Skeletal muscle satellite cell (primary cell): ENCODE measurements at regions not wholly inside any gene's neighbourhood (a gene's known extent, or its start where the extent isn't known, plus 50 kb on each side); places are given as distances from the start of the nearest gene placed in this dataset.

Experiments
- H3K27me3 ChIP-seq: 2 replicates; pipeline ENCODE4 v1.7.0; 2013; ENCODE audit warnings: low read length; ENCODE audit not compliant: control insufficient read depth, insufficient read depth
- H3K36me3 ChIP-seq: 2 replicates; pipeline ENCODE4 v1.7.0; 2013; ENCODE audit warnings: mild to moderate bottlenecking, control low read depth, low read length; ENCODE audit not compliant: insufficient read depth
- H3K4me1 ChIP-seq: 2 replicates; pipeline ENCODE4 v1.7.0; 2013; ENCODE audit warnings: low read length; ENCODE audit not compliant: control insufficient read depth, insufficient read depth
- H3K4me2 ChIP-seq: 2 replicates; pipeline ENCODE4 v1.7.0; 2013; ENCODE audit warnings: mild to moderate bottlenecking, low read length
- H3K4me3 ChIP-seq: 2 replicates; pipeline ENCODE4 v1.7.0; 2013; ENCODE audit warnings: low read length
- H3K9ac ChIP-seq: 2 replicates; pipeline ENCODE4 v1.7.0; 2013; ENCODE audit warnings: mild to moderate bottlenecking, low read depth, low read length, moderate library complexity
- H3K9me3 ChIP-seq: replicated peaks from 2 replicates; pipeline ENCODE4 v1.7.0; 2013; ENCODE audit warnings: mild to moderate bottlenecking, control low read depth, low read length

GRCh38 chr12:39040275-39040674 is 134.9 kb upstream of the CPNE8 start:
- Histone ChIP-seq H3K36me3 (no peaks in the 10 kb centered on the region), H3K4me1 (no peaks in the 10 kb centered on the region), H3K27me3 (no peaks in the 10 kb centered on the region), H3K4me3 (no peak overlapping the region), H3K9ac (no peak overlapping the region), H3K4me2 (no peak overlapping the region), H3K9me3 (no peaks in the 10 kb centered on the region)

- no peak overlapping the region for H3K4me2 ChIP-seq
- no peaks in the 10 kb centered on the region for H3K27me3 ChIP-seq
- no peaks in the 10 kb centered on the region for H3K4me1 ChIP-seq
- H3K9ac ChIP-seq: no peak overlapping the region
- no peaks in the 10 kb centered on the region for H3K9me3 ChIP-seq
- H3K36me3 ChIP-seq: no peaks in the 10 kb centered on the region
- no peak overlapping the region for H3K4me3 ChIP-seq
Observed at GRCh38 chr12:39037115-39037514, 131.7 kb upstream of the CPNE8 start.

- H3K4me3 ChIP-seq: no peak overlapping the region
Observed at GRCh38 chr12:39036105-39036504, 130.7 kb upstream of the CPNE8 start.

GRCh38 chr12:39033782-39034181 is 128.4 kb upstream of the CPNE8 start:
- H3K36me3 ChIP-seq: no peaks in the 10 kb centered on the region
- H3K4me3 ChIP-seq: no peak overlapping the region
- H3K27me3 ChIP-seq: no peaks in the 10 kb centered on the region
- no peak overlapping the region for H3K4me2 ChIP-seq
- H3K9ac ChIP-seq: no peak overlapping the region
- no peaks in the 10 kb centered on the region for H3K9me3 ChIP-seq
- H3K4me1 ChIP-seq: no peaks in the 10 kb centered on the region

More at GRCh38 chr12:39036105-39036504, 130.7 kb upstream of the CPNE8 start:
- H3K4me2 ChIP-seq: no peak overlapping the region
- H3K27me3 ChIP-seq: no peaks in the 10 kb centered on the region
- H3K9me3 ChIP-seq: no peaks in the 10 kb centered on the region
- H3K4me1 ChIP-seq: no peaks in the 10 kb centered on the region
- H3K36me3 ChIP-seq: no peaks in the 10 kb centered on the region
- H3K9ac ChIP-seq: no peak overlapping the region

GRCh38 chr12:39032448-39032847 is 127.1 kb upstream of the CPNE8 start:
- Histone ChIP-seq H3K4me1 (no peaks in the 10 kb centered on the region), H3K27me3 (no peaks in the 10 kb centered on the region), H3K9ac (no peak overlapping the region), H3K36me3 (no peaks in the 10 kb centered on the region), H3K4me2 (no peak overlapping the region), H3K9me3 (no peaks in the 10 kb centered on the region), H3K4me3 (no peak overlapping the region)

- no peak overlapping the region for H3K4me3 ChIP-seq
- H3K9me3 ChIP-seq: no peaks in the 10 kb centered on the region
- H3K36me3 ChIP-seq: no peaks in the 10 kb centered on the region
- no peak overlapping the region for H3K9ac ChIP-seq
- H3K4me1 ChIP-seq: no peaks in the 10 kb centered on the region
- H3K4me2 ChIP-seq: no peak overlapping the region
- H3K27me3 ChIP-seq: no peaks in the 10 kb centered on the region
Observed at GRCh38 chr12:39032034-39032433, 126.6 kb upstream of the CPNE8 start.

- Histone ChIP-seq H3K4me3 (no peak overlapping the region), H3K27me3 (no peaks in the 10 kb centered on the region), H3K36me3 (no peaks in the 10 kb centered on the region), H3K9me3 (no peaks in the 10 kb centered on the region), H3K4me2 (no peak overlapping the region), H3K4me1 (no peaks in the 10 kb centered on the region), H3K9ac (no peak overlapping the region)
Observed at GRCh38 chr12:39028382-39028781, 123.0 kb upstream of the CPNE8 start.

GRCh38 chr12:39012870-39013269 is 107.5 kb upstream of the CPNE8 start:
- Histone ChIP-seq H3K36me3 (no peaks in the 10 kb centered on the region), H3K4me2 (no peak overlapping the region), H3K9ac (no peak overlapping the region), H3K4me3 (no peak overlapping the region), H3K4me1 (no peaks in the 10 kb centered on the region), H3K9me3 (no peaks in the 10 kb centered on the region), H3K27me3 (no peaks in the 10 kb centered on the region)

GRCh38 chr12:39011166-39011565 is 105.8 kb upstream of the CPNE8 start:
- Histone ChIP-seq H3K4me2 (no peak overlapping the region), H3K4me1 (no peaks in the 10 kb centered on the region), H3K36me3 (no peaks in the 10 kb centered on the region), H3K4me3 (no peak overlapping the region), H3K9ac (no peak overlapping the region), H3K27me3 (no peaks in the 10 kb centered on the region), H3K9me3 (no peaks in the 10 kb centered on the region)

GRCh38 chr12:39010406-39010805 is 105.0 kb upstream of the CPNE8 start:
- no peak overlapping the region for H3K4me2 ChIP-seq
- H3K9me3 ChIP-seq: no peaks in the 10 kb centered on the region
- H3K9ac ChIP-seq: no peak overlapping the region
- H3K27me3 ChIP-seq: no peaks in the 10 kb centered on the region
- no peaks in the 10 kb centered on the region for H3K4me1 ChIP-seq
- H3K4me3 ChIP-seq: no peak overlapping the region
- no peaks in the 10 kb centered on the region for H3K36me3 ChIP-seq

- no peaks in the 10 kb centered on the region for H3K27me3 ChIP-seq
- H3K36me3 ChIP-seq: no peaks in the 10 kb centered on the region
- H3K4me2 ChIP-seq: no peak overlapping the region
- no peak overlapping the region for H3K4me3 ChIP-seq
- no peaks in the 10 kb centered on the region for H3K4me1 ChIP-seq
- no peak overlapping the region for H3K9ac ChIP-seq
- no peaks in the 10 kb centered on the region for H3K9me3 ChIP-seq
Observed at GRCh38 chr12:39007619-39008018, 102.2 kb upstream of the CPNE8 start.

- Histone ChIP-seq H3K9ac (no peak overlapping the region), H3K9me3 (no peaks in the 10 kb centered on the region), H3K4me2 (no peak overlapping the region), H3K27me3 (no peaks in the 10 kb centered on the region), H3K36me3 (no peaks in the 10 kb centered on the region), H3K4me3 (no peak overlapping the region), H3K4me1 (no peaks in the 10 kb centered on the region)
Observed at GRCh38 chr12:39006286-39006685, 100.9 kb upstream of the CPNE8 start.
